GM19023 (cell line): ENCODE measurements at regions not wholly inside any gene's neighbourhood (a gene's known extent, or its start where the extent isn't known, plus 50 kb on each side); places are given as distances from the start of the nearest gene placed in this dataset.
"Not testable (repeated sequence)": the region's sequence is repeated elsewhere in the genome, so short reads cannot be mapped to it uniquely, and the experiment has no call there.

ENCODE experiments used
- ATAC-seq: cut with Tn5 transposase; IDR thresholded peaks from one replicate; pipeline ENCODE4 v1.9.1; 2021; ENCODE audit warnings: mild to moderate bottlenecking, moderate library complexity; ENCODE audit not compliant: unreplicated experiment

GRCh38 chr2:224650815-224651439 lies 65.2 kb downstream of the CCDC195 start:
- ATAC-seq = no peak

GRCh38 chr2:224647684-224648083 lies 62.5 kb upstream of the CUL3 start:
- not testable (repeated sequence) for ATAC-seq

- ATAC-seq = peak; percentile 76
Observed at GRCh38 chr2:224646242-224646846, 61.2 kb upstream of the CUL3 start.

- no peak for ATAC-seq
Observed at GRCh38 chr2:224645722-224646121, 60.6 kb upstream of the CUL3 start.

GRCh38 chr2:224640679-224641078 lies 55.5 kb upstream of the CUL3 start:
- ATAC-seq = no peak

- peak; percentile 92 for ATAC-seq
Observed at GRCh38 chr2:224638301-224638823, 53.2 kb upstream of the CUL3 start.
